ENCODE measurements at regions not wholly inside any gene's neighbourhood (a gene's known extent, or its start where the extent isn't known, plus 50 kb on each side); places are given as distances from the start of the nearest gene placed in this dataset.

DNA sequence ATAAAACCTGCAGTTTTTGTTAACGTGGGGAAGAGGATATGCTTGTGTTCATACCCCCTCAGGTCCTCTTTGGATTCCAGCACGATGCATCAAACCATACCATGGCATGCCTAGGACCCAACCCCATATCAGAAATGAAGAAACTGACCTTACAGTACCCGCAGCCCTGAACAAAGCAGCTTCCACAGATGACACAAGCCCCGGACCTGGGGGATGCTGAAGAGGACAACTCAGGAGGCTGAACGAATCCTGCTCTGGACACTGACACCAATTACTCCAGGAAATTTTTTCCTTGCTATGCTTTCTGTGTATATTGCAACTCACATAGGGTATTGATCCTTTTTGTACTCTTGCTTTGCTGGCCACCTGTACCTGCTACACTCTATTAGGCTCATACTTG lies 129.6 kb downstream of the ZNF675 start:
- no peak overlapping the region for H3K4ac ChIP-seq (ENCODE audit: low read depth, low read length)
- no peak for DNase-seq
- no peak overlapping the region for H3K23ac ChIP-seq (ENCODE audit: insufficient read length, low read depth, low read length)
- H3K27ac ChIP-seq (ENCODE audit: insufficient read length, low read depth, low read length): no peak overlapping the region
- no peaks in the 10 kb centered on the region for H3K27me3 ChIP-seq (ENCODE audit: insufficient read depth, low read length)
- WGBS (ENCODE audit: extremely low coverage, insufficient read length, low lambda C conversion rate): no CpG with 5 or more reads among the region's 5 CpGs
- H3K9ac ChIP-seq (ENCODE audit: extremely low read depth, insufficient read length, low read length): no peak overlapping the region
- H2BK15ac ChIP-seq (ENCODE audit: low read depth, low read length): no peak overlapping the region
- no peak overlapping the region for H4K91ac ChIP-seq (ENCODE audit: insufficient read length, low read depth, low read length)
- Mint-ChIP-seq H3K27me3 (ENCODE audit: low read depth) (peaks cover 6% of the 10 kb centered on the region), H3K4me3 (no peak overlapping the region), H3K4me1 (no peaks in the 10 kb centered on the region), H3K36me3 (ENCODE audit: insufficient read depth in 1 of 3, low read depth in 3 of 3) (peaks cover 0 to 17% (median 7%) of the 10 kb centered on the region in 3 experiments; a peak in 5 of 7 replicates), H3K9me3 (peaks cover 39 to 60% of the 10 kb centered on the region in 2 experiments), H3K27ac (no peak overlapping the region)
- H2AK5ac ChIP-seq (ENCODE audit: insufficient read length, low read length): no peak overlapping the region
- H3K9me3 ChIP-seq (ENCODE audit: control insufficient read depth, low read depth, low read length): peaks cover 75% of the 10 kb centered on the region
- H4K20me1 ChIP-seq (ENCODE audit: control insufficient read depth, insufficient read depth, insufficient read length): no peaks in the 10 kb centered on the region
- H4K5ac ChIP-seq (ENCODE audit: insufficient read length, low read depth, low read length): no peak overlapping the region
- no peak overlapping the region for H2BK120ac ChIP-seq (ENCODE audit: low read depth, low read length, poor library complexity, severe bottlenecking)
- no peak for TF ChIP-seq CTCF (conservative IDR thresholded peaks at IDR 0.05)
- H2BK12ac ChIP-seq (ENCODE audit: insufficient read length, low read depth, low read length): no peak overlapping the region
- no peak overlapping the region for H3K4me2 ChIP-seq (ENCODE audit: insufficient read depth, insufficient read length, low read length)
- H2AFZ ChIP-seq (ENCODE audit: low read length): no peak overlapping the region
- no peak overlapping the region for H3T11ph ChIP-seq (ENCODE audit: low read length)
- H3K14ac ChIP-seq (ENCODE audit: insufficient read depth, low read length): no peak overlapping the region
- no peak overlapping the region for H3K18ac ChIP-seq (ENCODE audit: insufficient read length, low read depth, low read length)
- H3K79me2 ChIP-seq (ENCODE audit: insufficient read depth, low read length): no peaks in the 10 kb centered on the region
- no peak overlapping the region for H4K8ac ChIP-seq (replicated peaks; ENCODE audit: insufficient read length, low read depth, low read length)
- H3K23me2 ChIP-seq (ENCODE audit: insufficient read length, low read depth, low read length, poor library complexity, severe bottlenecking): no peaks in the 10 kb centered on the region
- no peaks in the 10 kb centered on the region for H3K79me1 ChIP-seq (ENCODE audit: insufficient read depth, low read depth, low read length, poor library complexity, severe bottlenecking)
- no peaks in the 10 kb centered on the region for H3K4me1 ChIP-seq (ENCODE audit: insufficient read depth, low read length)
- H2BK20ac ChIP-seq (ENCODE audit: low read depth, low read length, poor library complexity, severe bottlenecking): no peak overlapping the region
- no peak overlapping the region for H2BK5ac ChIP-seq (ENCODE audit: insufficient read length, low read length)
- H3K56ac ChIP-seq (ENCODE audit: insufficient read length, low read depth, low read length): no peak overlapping the region

Data from H9 (cell line).